ENCODE measurements at regions not wholly inside any gene's neighbourhood (a gene's known extent, or its start where the extent isn't known, plus 50 kb on each side); places are given as distances from the start of the nearest gene placed in this dataset.

DNA sequence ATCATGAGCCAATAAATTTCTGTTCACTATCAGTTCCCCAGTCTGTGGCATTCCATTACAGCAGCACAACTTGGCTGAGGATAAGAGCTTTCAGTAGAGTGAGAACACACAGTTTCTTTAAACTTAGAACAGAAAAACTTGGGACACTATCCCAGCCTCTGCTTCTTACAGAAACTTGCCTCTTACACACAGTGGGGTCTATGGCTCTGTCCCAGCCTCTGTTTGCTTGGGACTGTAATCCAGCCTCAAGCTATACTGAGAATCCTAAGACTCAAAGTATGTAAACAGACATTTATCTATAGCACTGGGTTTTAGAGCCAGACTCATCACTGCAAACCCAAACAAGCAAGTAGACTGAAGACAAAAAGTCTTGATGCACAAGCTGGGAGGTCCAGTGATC is 355.8 kb upstream of the VSTM2A start:
- TF ChIP-seq POLR2AphosphoS5 (IDR thresholded peaks at IDR 0.05; ENCODE audit: low read depth, low read length) (no peak), TAF1 (IDR thresholded peaks at IDR 0.05; ENCODE audit: low read depth, low read length) (no peak), MAFK (IDR thresholded peaks at IDR 0.05; ENCODE audit: low read depth, low read length) (no peak)
- TF ChIP-seq, protein P1, sequence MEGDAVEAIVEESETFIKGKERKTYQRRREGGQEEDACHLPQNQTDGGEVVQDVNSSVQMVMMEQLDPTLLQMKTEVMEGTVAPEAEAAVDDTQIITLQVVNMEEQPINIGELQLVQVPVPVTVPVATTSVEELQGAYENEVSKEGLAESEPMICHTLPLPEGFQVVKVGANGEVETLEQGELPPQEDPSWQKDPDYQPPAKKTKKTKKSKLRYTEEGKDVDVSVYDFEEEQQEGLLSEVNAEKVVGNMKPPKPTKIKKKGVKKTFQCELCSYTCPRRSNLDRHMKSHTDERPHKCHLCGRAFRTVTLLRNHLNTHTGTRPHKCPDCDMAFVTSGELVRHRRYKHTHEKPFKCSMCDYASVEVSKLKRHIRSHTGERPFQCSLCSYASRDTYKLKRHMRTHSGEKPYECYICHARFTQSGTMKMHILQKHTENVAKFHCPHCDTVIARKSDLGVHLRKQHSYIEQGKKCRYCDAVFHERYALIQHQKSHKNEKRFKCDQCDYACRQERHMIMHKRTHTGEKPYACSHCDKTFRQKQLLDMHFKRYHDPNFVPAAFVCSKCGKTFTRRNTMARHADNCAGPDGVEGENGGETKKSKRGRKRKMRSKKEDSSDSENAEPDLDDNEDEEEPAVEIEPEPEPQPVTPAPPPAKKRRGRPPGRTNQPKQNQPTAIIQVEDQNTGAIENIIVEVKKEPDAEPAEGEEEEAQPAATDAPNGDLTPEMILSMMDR (IDR thresholded peaks at IDR 0.05; ENCODE audit: control extremely low read depth in 1 of 3, insufficient read depth in 1 of 3, low read depth in 1 of 3, low read length in 3 of 3) = no peak

Measured in H1 (cell line).